Panc1 (cell line): ENCODE measurements at regions not wholly inside any gene's neighbourhood (a gene's known extent, or its start where the extent isn't known, plus 50 kb on each side); places are given as distances from the start of the nearest gene placed in this dataset.

Experiments
- ATAC-seq: fragments of 200-7000 bp; cut with Tn5 transposase; 2 replicates; pipeline ENCODE4 v1.9.1; 2020; ENCODE audit warnings: mild to moderate bottlenecking, moderate library complexity
- BruUV-seq: library from RNA; stranded (reverse); fragments of 400-500 nt; replicated peaks from 2 replicates; lab custom pipeline; 2021; lab: Mats Ljungman, UMichigan
- CTCF ChIA-PET: fragments of 300-600 bp; sonication (Branson Sonifier 250); formaldehyde crosslinking; loops from one replicate; lab custom pipeline; 2022; ENCODE audit warnings: antibody characterized with exemption; lab: Charles Lee
- POLR2A ChIA-PET: fragments of 300-600 bp; sonication (Branson Sonifier 250); formaldehyde crosslinking; loops from one replicate; lab custom pipeline; 2022; ENCODE audit warnings: antibody characterized with exemption; lab: Charles Lee
- DNase-seq: peaks from one replicate; pipeline ENCODE4 v3.0.0-alpha.2; 2010; ENCODE audit warnings: low read depth, low spot score
- H3K27ac ChIP-seq: 2 replicates; pipeline ENCODE4 v1.5.1; 2011; ENCODE audit warnings: mild to moderate bottlenecking, low read length, inconsistent platforms
- H3K27me3 ChIP-seq: fragments of 200-500 bp; sonication (Bioruptor generic); 2 replicates; pipeline ENCODE4 v1.6.0; 2014; ENCODE audit warnings: low read length, inconsistent platforms; ENCODE audit not compliant: control insufficient read depth, insufficient read depth
- H3K36me3 ChIP-seq: fragments of 200-500 bp; sonication (Bioruptor generic); 2 replicates; pipeline ENCODE4 v1.5.1; 2014; ENCODE audit warnings: inconsistent platforms, mild to moderate bottlenecking, low read length, moderate library complexity; ENCODE audit not compliant: control insufficient read depth, insufficient read depth
- H3K4me1 ChIP-seq: 2 replicates; pipeline ENCODE4 v1.5.1; 2011; ENCODE audit warnings: inconsistent platforms, mild to moderate bottlenecking, low read length, moderate library complexity; ENCODE audit not compliant: control insufficient read depth, insufficient read depth
- H3K4me3 ChIP-seq, 2 experiments: 2 replicates each; pipeline ENCODE4 v1.5.1; 2011 to 2012; ENCODE audit warnings: low read depth in 2 of 2, low read length in 2 of 2, mild to moderate bottlenecking in 2 of 2, inconsistent platforms in 1 of 2, moderate library complexity in 1 of 2
- H3K9me3 ChIP-seq: fragments of 200-500 bp; sonication (Bioruptor generic); 2 replicates; pipeline ENCODE4 v1.5.1; 2014; ENCODE audit warnings: low read depth, mild to moderate bottlenecking, inconsistent platforms, low read length, moderate library complexity; ENCODE audit not compliant: control insufficient read depth, insufficient read depth
- POLR2AphosphoS5 ChIP-seq: IDR thresholded peaks from 2 replicates; pipeline ENCODE4 v1.6.1; 2012; ENCODE audit warnings: mild to moderate bottlenecking, low read depth, low read length, moderate library complexity
- SIN3A ChIP-seq: IDR thresholded peaks from 2 replicates; pipeline ENCODE4 v1.6.1; 2012; ENCODE audit warnings: low read depth, mild to moderate bottlenecking, low read length, moderate library complexity, borderline replicate concordance; ENCODE audit not compliant: insufficient read depth
- TCF7L2 ChIP-seq: IDR thresholded peaks from 2 replicates; pipeline ENCODE4 v1.6.1; 2011; ENCODE audit warnings: mild to moderate bottlenecking, low read depth, low read length, inconsistent platforms
- in situ Hi-C: cut with HindIII; loops from 2 replicates; pipeline ENCODE4 v1.10.0; 2016; ENCODE audit warnings: low sequenced_read_pairs, low pct_unique_long_range_greater_than_20kb
- intact Hi-C: fragments of 100-400 bp; cut with micrococcal nuclease; formaldehyde crosslinking; loops from one replicate; pipeline ENCODE4 v1.10.0; 2022; ENCODE audit not compliant: unreplicated experiment
- TF ChIP-seq, protein P1 (sequence below): fragments of 450-650 bp; IDR thresholded peaks from 2 replicates; pipeline ENCODE4 v1.5.1; 2017; ENCODE audit warnings: mild to moderate bottlenecking
- TF ChIP-seq, protein P2 (sequence below), 2 experiments: IDR thresholded peaks; 2 replicates each; pipeline ENCODE4 v1.6.1; 2011 to 2012; ENCODE audit warnings: low read depth in 2 of 2, control low read depth in 1 of 2, low read length in 1 of 2, mild to moderate bottlenecking in 1 of 2, moderate library complexity in 1 of 2; ENCODE audit not compliant: insufficient read depth in 1 of 2

DNA sequence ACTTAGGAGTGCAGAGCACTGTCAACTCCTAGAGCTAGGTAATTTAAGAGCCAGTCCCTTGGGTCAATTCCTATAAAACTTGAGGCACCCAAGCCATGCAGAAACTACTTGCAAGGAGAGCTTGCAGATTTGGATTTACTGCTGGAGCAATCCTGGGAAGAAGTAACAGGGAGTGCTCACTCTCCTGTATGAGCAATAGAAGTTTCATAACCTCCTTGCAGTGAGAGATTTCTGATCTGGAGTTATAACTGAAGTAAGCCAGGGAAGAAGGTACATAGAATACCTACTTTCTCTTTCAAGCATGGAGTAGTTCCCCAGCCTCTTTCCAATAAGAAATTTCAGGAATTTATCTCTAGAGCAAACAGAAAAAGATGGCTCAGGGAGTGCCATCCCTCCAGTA, 650.1 kb upstream of the USP15 start:
- intact Hi-C loops = no loop called here
- Histone ChIP-seq H3K36me3 (no peaks in the 10 kb centered on the region), H3K9me3 (no peaks in the 10 kb centered on the region), H3K27ac (no peak overlapping the region), H3K27me3 (no peaks in the 10 kb centered on the region), H3K4me1 (no peaks in the 10 kb centered on the region), H3K4me3 (no peak overlapping the region)
- in situ Hi-C loops = no loop called here
- ATAC-seq (no peak), DNase-seq (no peak)
- ChIA-PET CTCF (no interaction called here), POLR2A (no interaction called here)
- TF ChIP-seq SIN3A = no peak
- no peak for TF ChIP-seq TCF7L2
- no peak for TF ChIP-seq POLR2AphosphoS5
- TF ChIP-seq, protein P1, sequence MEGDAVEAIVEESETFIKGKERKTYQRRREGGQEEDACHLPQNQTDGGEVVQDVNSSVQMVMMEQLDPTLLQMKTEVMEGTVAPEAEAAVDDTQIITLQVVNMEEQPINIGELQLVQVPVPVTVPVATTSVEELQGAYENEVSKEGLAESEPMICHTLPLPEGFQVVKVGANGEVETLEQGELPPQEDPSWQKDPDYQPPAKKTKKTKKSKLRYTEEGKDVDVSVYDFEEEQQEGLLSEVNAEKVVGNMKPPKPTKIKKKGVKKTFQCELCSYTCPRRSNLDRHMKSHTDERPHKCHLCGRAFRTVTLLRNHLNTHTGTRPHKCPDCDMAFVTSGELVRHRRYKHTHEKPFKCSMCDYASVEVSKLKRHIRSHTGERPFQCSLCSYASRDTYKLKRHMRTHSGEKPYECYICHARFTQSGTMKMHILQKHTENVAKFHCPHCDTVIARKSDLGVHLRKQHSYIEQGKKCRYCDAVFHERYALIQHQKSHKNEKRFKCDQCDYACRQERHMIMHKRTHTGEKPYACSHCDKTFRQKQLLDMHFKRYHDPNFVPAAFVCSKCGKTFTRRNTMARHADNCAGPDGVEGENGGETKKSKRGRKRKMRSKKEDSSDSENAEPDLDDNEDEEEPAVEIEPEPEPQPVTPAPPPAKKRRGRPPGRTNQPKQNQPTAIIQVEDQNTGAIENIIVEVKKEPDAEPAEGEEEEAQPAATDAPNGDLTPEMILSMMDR = no peak
- TF ChIP-seq, protein P2, sequence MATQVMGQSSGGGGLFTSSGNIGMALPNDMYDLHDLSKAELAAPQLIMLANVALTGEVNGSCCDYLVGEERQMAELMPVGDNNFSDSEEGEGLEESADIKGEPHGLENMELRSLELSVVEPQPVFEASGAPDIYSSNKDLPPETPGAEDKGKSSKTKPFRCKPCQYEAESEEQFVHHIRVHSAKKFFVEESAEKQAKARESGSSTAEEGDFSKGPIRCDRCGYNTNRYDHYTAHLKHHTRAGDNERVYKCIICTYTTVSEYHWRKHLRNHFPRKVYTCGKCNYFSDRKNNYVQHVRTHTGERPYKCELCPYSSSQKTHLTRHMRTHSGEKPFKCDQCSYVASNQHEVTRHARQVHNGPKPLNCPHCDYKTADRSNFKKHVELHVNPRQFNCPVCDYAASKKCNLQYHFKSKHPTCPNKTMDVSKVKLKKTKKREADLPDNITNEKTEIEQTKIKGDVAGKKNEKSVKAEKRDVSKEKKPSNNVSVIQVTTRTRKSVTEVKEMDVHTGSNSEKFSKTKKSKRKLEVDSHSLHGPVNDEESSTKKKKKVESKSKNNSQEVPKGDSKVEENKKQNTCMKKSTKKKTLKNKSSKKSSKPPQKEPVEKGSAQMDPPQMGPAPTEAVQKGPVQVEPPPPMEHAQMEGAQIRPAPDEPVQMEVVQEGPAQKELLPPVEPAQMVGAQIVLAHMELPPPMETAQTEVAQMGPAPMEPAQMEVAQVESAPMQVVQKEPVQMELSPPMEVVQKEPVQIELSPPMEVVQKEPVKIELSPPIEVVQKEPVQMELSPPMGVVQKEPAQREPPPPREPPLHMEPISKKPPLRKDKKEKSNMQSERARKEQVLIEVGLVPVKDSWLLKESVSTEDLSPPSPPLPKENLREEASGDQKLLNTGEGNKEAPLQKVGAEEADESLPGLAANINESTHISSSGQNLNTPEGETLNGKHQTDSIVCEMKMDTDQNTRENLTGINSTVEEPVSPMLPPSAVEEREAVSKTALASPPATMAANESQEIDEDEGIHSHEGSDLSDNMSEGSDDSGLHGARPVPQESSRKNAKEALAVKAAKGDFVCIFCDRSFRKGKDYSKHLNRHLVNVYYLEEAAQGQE (IDR thresholded peaks at IDR 0.05; ENCODE audit: insufficient read depth in 1 of 2, low read depth in 2 of 2, low read length in 1 of 2) = no peak
- no TSS peak for BruUV-seq

DNA sequence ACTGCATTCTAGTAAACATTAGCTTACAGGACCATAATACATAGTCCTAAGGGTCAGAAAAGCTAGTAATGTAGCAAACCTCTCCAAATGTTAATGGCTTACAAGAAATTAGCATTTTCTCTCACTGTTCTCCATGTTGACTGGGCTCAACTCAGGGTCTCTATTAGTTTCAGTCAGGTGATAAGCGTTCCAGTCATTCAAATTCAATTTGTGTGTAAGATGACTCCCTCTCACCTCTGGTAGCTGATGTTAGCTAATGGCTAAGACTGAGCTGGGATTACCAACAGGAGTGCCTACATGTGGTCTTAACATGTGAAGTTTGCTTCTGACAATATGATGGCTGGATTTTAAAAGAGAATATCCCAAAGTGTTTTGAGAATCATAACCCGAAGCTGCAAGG, 630.5 kb upstream of the USP15 start:
- no peaks in the 10 kb centered on the region for H3K4me1 ChIP-seq
- no peak overlapping the region for H3K27ac ChIP-seq
- ChIA-PET CTCF (no interaction called here), POLR2A (no interaction called here)
- H3K9me3 ChIP-seq = no peaks in the 10 kb centered on the region
- TF ChIP-seq POLR2AphosphoS5 (no peak), TCF7L2 (no peak), SIN3A (no peak)
- TF ChIP-seq, protein P2 (IDR thresholded peaks at IDR 0.05; ENCODE audit: insufficient read depth in 1 of 2, low read depth in 2 of 2, low read length in 1 of 2) = no peak
- TF ChIP-seq, protein P1 = no peak
- DNase-seq = no peak
- no peaks in the 10 kb centered on the region for H3K36me3 ChIP-seq
- no peak overlapping the region for H3K4me3 ChIP-seq
- intact Hi-C loops = no loop called here
- in situ Hi-C loops = no loop called here
- no peak for ATAC-seq
- BruUV-seq = no TSS peak
- no peaks in the 10 kb centered on the region for H3K27me3 ChIP-seq
